KMS-11 (cell line): ENCODE measurements at regions not wholly inside any gene's neighbourhood (a gene's known extent, or its start where the extent isn't known, plus 50 kb on each side); places are given as distances from the start of the nearest gene placed in this dataset.

Experiments
- H2AFZ ChIP-seq: fragments of 200-600 bp; sonication (generic); 2 replicates; pipeline ENCODE4 v1.6.1; 2016; ENCODE audit warnings: antibody characterized with exemption, mixed run types, low read depth
- H3K27ac ChIP-seq: fragments of 200-600 bp; sonication (generic); 2 replicates; pipeline ENCODE4 v1.6.1; 2016; ENCODE audit warnings: mild to moderate bottlenecking, mixed run types
- H3K27me3 ChIP-seq: fragments of 200-600 bp; sonication (generic); 2 replicates; pipeline ENCODE4 v1.6.1; 2017; ENCODE audit warnings: mild to moderate bottlenecking, low read depth, mixed run types, moderate library complexity; ENCODE audit not compliant: insufficient read depth
- H3K36me3 ChIP-seq: fragments of 200-600 bp; sonication (generic); 2 replicates; pipeline ENCODE4 v1.6.1; 2017; ENCODE audit warnings: mild to moderate bottlenecking, mixed run types; ENCODE audit not compliant: insufficient read depth
- H3K4me1 ChIP-seq: fragments of 200-600 bp; sonication (generic); 2 replicates; pipeline ENCODE4 v1.6.1; 2016; ENCODE audit warnings: mild to moderate bottlenecking, low read depth, mixed run types; ENCODE audit not compliant: poor library complexity, severe bottlenecking
- H3K4me2 ChIP-seq: fragments of 200-600 bp; sonication (generic); 2 replicates; pipeline ENCODE4 v1.7.0; 2016; ENCODE audit warnings: mild to moderate bottlenecking, mixed run types
- H3K4me3 ChIP-seq: fragments of 200-600 bp; sonication (generic); IDR thresholded peaks from 2 replicates; pipeline ENCODE4 v1.6.1; 2017; ENCODE audit warnings: low read depth, low read length, mixed read lengths; ENCODE audit not compliant: insufficient read depth
- H3K79me2 ChIP-seq: fragments of 200-600 bp; sonication (generic); 2 replicates; pipeline ENCODE4 v1.6.1; 2016; ENCODE audit warnings: low read depth, mixed run types; ENCODE audit not compliant: insufficient read depth
- H3K9ac ChIP-seq: fragments of 200-600 bp; sonication (generic); 2 replicates; pipeline ENCODE4 v1.6.1; 2016; ENCODE audit warnings: mild to moderate bottlenecking, mixed run types
- H4K20me1 ChIP-seq: fragments of 200-600 bp; sonication (generic); 2 replicates; pipeline ENCODE4 v1.6.1; 2016; ENCODE audit warnings: mild to moderate bottlenecking, mixed run types; ENCODE audit not compliant: insufficient read depth
- CTCF ChIP-seq: fragments of 200-600 bp; sonication (generic); conservative IDR thresholded peaks from 2 replicates; pipeline ENCODE4 v1.6.1; 2017; ENCODE audit warnings: low read depth, mild to moderate bottlenecking, antibody characterized with exemption, low read length, moderate library complexity, mixed read lengths

- H3K4me3 ChIP-seq: no peak overlapping the region
- no peak for TF ChIP-seq CTCF
- H3K27ac ChIP-seq: no peak overlapping the region
- H3K27me3 ChIP-seq: peaks cover 7% of the 10 kb centered on the region; the same call in 1 of the 2 replicates
- no peak overlapping the region for H3K4me2 ChIP-seq
- H3K9ac ChIP-seq: no peak overlapping the region
- no peaks in the 10 kb centered on the region for H3K4me1 ChIP-seq
- H3K79me2 ChIP-seq: no peaks in the 10 kb centered on the region
- no peak overlapping the region for H2AFZ ChIP-seq
- no peaks in the 10 kb centered on the region for H3K36me3 ChIP-seq
- no peaks in the 10 kb centered on the region for H4K20me1 ChIP-seq
Measured at GRCh38 chr9:36759141-36759540, 186.4 kb downstream of the MELK start.

- Histone ChIP-seq H3K4me3 (no peak overlapping the region), H3K4me2 (no peak overlapping the region), H3K27ac (no peak overlapping the region), H3K9ac (no peak overlapping the region), H3K79me2 (no peaks in the 10 kb centered on the region), H4K20me1 (no peaks in the 10 kb centered on the region), H3K27me3 (peaks cover 7% of the 10 kb centered on the region; the same call in 1 of the 2 replicates), H2AFZ (no peak overlapping the region), H3K36me3 (no peaks in the 10 kb centered on the region), H3K4me1 (no peaks in the 10 kb centered on the region)
- TF ChIP-seq CTCF: no peak
Measured at GRCh38 chr9:36759976-36760375, 187.3 kb downstream of the MELK start.

- Histone ChIP-seq H3K9ac (no peak overlapping the region), H3K4me3 (no peak overlapping the region), H4K20me1 (no peaks in the 10 kb centered on the region), H3K27me3 (peaks cover 7% of the 10 kb centered on the region; the same call in 1 of the 2 replicates), H2AFZ (no peak overlapping the region), H3K36me3 (no peaks in the 10 kb centered on the region), H3K4me1 (no peaks in the 10 kb centered on the region), H3K79me2 (no peaks in the 10 kb centered on the region), H3K4me2 (no peak overlapping the region), H3K27ac (no peak overlapping the region)
- TF ChIP-seq CTCF: no peak
Measured at GRCh38 chr9:36760667-36761420, 188.1 kb downstream of the MELK start.

- H3K4me3 ChIP-seq: no peak overlapping the region
- no peaks in the 10 kb centered on the region for H3K36me3 ChIP-seq
- H2AFZ ChIP-seq: no peak overlapping the region
- H3K4me2 ChIP-seq: no peak overlapping the region
- H3K4me1 ChIP-seq: no peaks in the 10 kb centered on the region
- no peaks in the 10 kb centered on the region for H3K79me2 ChIP-seq
- no peak overlapping the region for H3K9ac ChIP-seq
- peaks cover 17% of the 10 kb centered on the region for H3K27me3 ChIP-seq
- H3K27ac ChIP-seq: no peak overlapping the region
- H4K20me1 ChIP-seq: no peaks in the 10 kb centered on the region
- no peak for TF ChIP-seq CTCF
Measured at GRCh38 chr9:36762958-36763357, 190.3 kb downstream of the MELK start.
